Osteocyte (in vitro differentiated cells): ENCODE measurements at regions not wholly inside any gene's neighbourhood (a gene's known extent, or its start where the extent isn't known, plus 50 kb on each side); places are given as distances from the start of the nearest gene placed in this dataset.

ENCODE experiments used
- DNase-seq: peaks from one replicate; pipeline ENCODE4 v3.0.0; 2021; ENCODE audit warnings: mixed read lengths; ENCODE audit not compliant: unreplicated experiment; ENCODE audit errors: extremely low spot score
- H3K27ac Mint-ChIP-seq: one replicate; pipeline ENCODE4 v1.8.0; 2021; ENCODE audit warnings: mild to moderate bottlenecking, mixed read lengths; ENCODE audit not compliant: unreplicated experiment
- H3K27me3 Mint-ChIP-seq: one replicate; pipeline ENCODE4 v1.8.0; 2021; ENCODE audit warnings: mixed read lengths; ENCODE audit not compliant: unreplicated experiment
- H3K36me3 Mint-ChIP-seq: one replicate; pipeline ENCODE4 v1.8.0; 2021; ENCODE audit warnings: mixed read lengths; ENCODE audit not compliant: unreplicated experiment
- H3K4me1 Mint-ChIP-seq: one replicate; pipeline ENCODE4 v1.8.0; 2021; ENCODE audit warnings: mixed read lengths; ENCODE audit not compliant: unreplicated experiment
- H3K4me3 Mint-ChIP-seq: one replicate; pipeline ENCODE4 v1.8.0; 2021; ENCODE audit warnings: mild to moderate bottlenecking, moderate library complexity, mixed read lengths; ENCODE audit not compliant: unreplicated experiment
- H3K9me3 Mint-ChIP-seq: one replicate; pipeline ENCODE4 v1.8.0; 2021; ENCODE audit warnings: mixed read lengths; ENCODE audit not compliant: unreplicated experiment
- TF ChIP-seq, protein P1 (sequence below): fragments of 200-600 bp; sonication (generic); IDR thresholded peaks from 2 replicates; pipeline ENCODE4 v1.5.0; 2021; ENCODE audit warnings: antibody characterized with exemption, mild to moderate bottlenecking, moderate library complexity

DNA sequence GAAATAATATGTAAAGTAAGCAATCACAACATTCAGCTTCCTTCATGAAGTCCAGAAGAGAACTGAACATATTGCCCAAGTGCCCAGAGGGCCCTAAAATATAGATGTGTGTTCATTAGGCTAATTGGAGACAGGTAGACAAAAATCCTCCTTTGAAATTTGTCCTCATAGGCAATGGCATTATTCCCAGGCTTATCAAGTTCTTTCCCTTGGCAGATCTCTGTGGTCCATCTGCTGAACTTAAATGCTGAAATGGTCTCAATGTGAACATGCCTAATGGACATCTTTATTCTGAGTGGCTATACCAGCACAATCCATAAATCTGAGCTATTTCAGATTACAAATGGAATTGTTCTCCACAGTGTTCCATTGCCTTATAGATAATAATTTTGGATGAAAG lies 79.0 kb upstream of the BMP5 start:
- no peak for DNase-seq
- H3K9me3 Mint-ChIP-seq, result no peaks in the 10 kb centered on the region
- no peak overlapping the region for H3K4me3 Mint-ChIP-seq
- TF ChIP-seq, protein P1, sequence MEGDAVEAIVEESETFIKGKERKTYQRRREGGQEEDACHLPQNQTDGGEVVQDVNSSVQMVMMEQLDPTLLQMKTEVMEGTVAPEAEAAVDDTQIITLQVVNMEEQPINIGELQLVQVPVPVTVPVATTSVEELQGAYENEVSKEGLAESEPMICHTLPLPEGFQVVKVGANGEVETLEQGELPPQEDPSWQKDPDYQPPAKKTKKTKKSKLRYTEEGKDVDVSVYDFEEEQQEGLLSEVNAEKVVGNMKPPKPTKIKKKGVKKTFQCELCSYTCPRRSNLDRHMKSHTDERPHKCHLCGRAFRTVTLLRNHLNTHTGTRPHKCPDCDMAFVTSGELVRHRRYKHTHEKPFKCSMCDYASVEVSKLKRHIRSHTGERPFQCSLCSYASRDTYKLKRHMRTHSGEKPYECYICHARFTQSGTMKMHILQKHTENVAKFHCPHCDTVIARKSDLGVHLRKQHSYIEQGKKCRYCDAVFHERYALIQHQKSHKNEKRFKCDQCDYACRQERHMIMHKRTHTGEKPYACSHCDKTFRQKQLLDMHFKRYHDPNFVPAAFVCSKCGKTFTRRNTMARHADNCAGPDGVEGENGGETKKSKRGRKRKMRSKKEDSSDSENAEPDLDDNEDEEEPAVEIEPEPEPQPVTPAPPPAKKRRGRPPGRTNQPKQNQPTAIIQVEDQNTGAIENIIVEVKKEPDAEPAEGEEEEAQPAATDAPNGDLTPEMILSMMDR, result no peak
- H3K27me3 Mint-ChIP-seq, result no peaks in the 10 kb centered on the region
- no peaks in the 10 kb centered on the region for H3K36me3 Mint-ChIP-seq
- no peak overlapping the region for H3K27ac Mint-ChIP-seq
- peaks cover 6% of the 10 kb centered on the region for H3K4me1 Mint-ChIP-seq

DNA sequence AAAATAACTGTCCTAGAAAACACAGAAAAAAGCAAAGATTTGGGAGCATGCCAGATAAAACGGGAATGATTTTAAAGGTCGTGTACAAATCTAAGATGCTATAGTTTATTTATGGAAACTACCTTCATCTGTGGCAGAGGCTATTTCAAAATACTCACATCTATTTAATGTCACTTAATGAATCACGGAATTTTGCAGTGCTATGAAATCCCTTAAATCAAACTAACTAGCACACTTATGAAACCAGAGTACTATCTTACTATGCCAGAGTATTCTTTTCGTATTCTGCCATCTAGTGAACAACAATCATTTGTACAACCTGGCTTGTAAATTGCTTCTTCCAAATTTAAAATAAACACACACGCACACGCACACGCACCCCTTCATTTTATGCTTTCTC lies 77.9 kb upstream of the BMP5 start:
- no peaks in the 10 kb centered on the region for H3K27me3 Mint-ChIP-seq
- H3K4me1 Mint-ChIP-seq, result peaks cover 6% of the 10 kb centered on the region
- H3K36me3 Mint-ChIP-seq, result no peaks in the 10 kb centered on the region
- DNase-seq, result no peak
- TF ChIP-seq, protein P1, result peak; percentile 62
- H3K9me3 Mint-ChIP-seq, result no peaks in the 10 kb centered on the region
- no peak overlapping the region for H3K27ac Mint-ChIP-seq
- H3K4me3 Mint-ChIP-seq, result no peak overlapping the region

DNA sequence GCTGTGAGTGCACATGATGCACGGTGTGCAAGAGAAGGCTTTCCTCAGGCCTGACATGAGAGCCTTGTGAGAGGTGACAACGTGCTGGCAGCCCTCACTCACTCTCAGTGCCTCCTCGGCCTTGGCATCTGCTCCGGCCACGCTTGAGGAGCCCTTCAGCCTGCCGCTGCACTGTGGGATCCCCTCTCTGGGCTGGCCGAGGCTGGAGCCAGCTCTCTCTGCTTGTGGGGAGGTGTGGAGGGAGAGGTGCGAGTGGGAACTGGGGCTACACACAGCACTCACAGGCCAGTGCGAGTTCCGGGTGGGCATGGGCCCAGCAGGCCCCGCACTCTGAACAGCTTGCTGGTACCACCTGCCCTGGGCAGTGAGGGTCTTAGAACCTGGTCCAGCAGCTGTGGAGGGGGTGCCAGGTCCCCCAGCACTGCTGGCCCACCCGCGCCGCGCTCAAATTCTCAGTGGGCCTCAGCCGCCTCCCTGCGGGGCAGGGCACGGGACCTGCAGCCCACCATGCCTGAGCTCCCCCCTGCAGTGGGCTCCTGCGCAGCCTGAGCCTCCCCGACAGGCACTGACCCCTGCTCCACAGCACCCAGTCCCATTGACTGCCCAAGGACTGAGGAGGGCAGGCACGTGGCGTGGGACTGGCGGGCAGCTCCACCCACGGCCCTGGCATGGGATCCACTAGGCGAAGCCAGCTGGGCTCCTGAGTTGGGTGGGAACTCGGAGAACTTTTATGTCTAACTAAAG lies 74.9 kb upstream of the BMP5 start:
- no peaks in the 10 kb centered on the region for H3K9me3 Mint-ChIP-seq
- no peak for DNase-seq
- H3K27me3 Mint-ChIP-seq, result no peaks in the 10 kb centered on the region
- H3K36me3 Mint-ChIP-seq, result no peaks in the 10 kb centered on the region
- H3K4me1 Mint-ChIP-seq, result no peaks in the 10 kb centered on the region
- H3K4me3 Mint-ChIP-seq, result no peak overlapping the region
- H3K27ac Mint-ChIP-seq, result no peak overlapping the region
- TF ChIP-seq, protein P1, result no peak

DNA sequence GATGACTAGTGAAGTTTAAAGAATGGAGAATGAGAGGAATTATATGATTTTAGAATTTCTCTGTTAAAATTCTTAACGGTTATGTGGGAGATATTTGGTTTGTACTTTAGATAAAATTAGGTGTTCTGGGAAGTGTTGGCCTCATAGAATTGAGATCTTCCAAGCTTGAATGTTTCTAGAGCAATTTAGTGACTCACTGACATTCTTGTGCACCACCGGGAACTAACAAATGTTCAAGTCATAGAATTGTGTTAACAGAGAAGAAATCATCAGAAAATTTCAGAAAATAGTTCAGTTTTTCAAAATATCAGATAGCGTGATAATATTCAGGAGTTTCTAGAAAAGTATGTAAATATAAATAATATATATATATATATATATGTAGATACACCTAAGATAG lies 67.9 kb upstream of the BMP5 start:
- DNase-seq, result no peak
- no peak overlapping the region for H3K27ac Mint-ChIP-seq
- TF ChIP-seq, protein P1, result no peak
- no peak overlapping the region for H3K4me3 Mint-ChIP-seq
- no peaks in the 10 kb centered on the region for H3K9me3 Mint-ChIP-seq
- no peaks in the 10 kb centered on the region for H3K36me3 Mint-ChIP-seq
- H3K27me3 Mint-ChIP-seq, result no peaks in the 10 kb centered on the region
- peaks cover 5% of the 10 kb centered on the region for H3K4me1 Mint-ChIP-seq

DNA sequence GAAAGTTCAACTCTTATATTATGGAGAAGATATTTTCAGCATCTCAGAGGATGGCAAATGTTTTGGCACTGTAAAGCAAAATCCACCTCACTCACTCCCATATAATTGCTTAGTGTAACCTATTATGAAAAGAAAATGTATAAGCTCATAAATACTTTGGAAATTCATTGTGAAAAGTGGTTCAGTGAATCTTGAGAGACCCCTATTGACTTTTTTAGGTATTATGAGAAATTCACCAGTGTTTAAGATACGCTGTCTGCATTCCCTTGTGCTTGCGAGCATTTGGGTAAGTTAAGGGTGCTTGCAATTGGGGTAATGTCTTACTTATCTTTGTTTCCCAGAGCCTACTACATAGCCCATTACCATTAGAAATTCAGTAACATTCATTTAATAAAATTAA lies 66.3 kb upstream of the BMP5 start:
- TF ChIP-seq, protein P1, result peak; percentile 49
- Mint-ChIP-seq H3K4me1 (peaks cover 5% of the 10 kb centered on the region), H3K4me3 (no peak overlapping the region), H3K9me3 (no peaks in the 10 kb centered on the region), H3K27ac (no peak overlapping the region), H3K36me3 (no peaks in the 10 kb centered on the region), H3K27me3 (no peaks in the 10 kb centered on the region)
- no peak for DNase-seq
